ENCODE measurements at regions not wholly inside any gene's neighbourhood (a gene's known extent, or its start where the extent isn't known, plus 50 kb on each side); places are given as distances from the start of the nearest gene placed in this dataset.

GRCh38 chr10:128875030-128875744 is 591.9 kb upstream of the MGMT start:
- TF ChIP-seq CTCF (IDR thresholded peaks at IDR 0.05; ENCODE audit: borderline replicate concordance, insufficient read depth, low read depth, low read length) = no peak

GRCh38 chr10:128875956-128876736 is 590.9 kb upstream of the MGMT start:
- TF ChIP-seq CTCF (IDR thresholded peaks at IDR 0.05; ENCODE audit: borderline replicate concordance, insufficient read depth, low read depth, low read length) = no peak
- no peak overlapping the region for H3K4me3 ChIP-seq (ENCODE audit: low read depth, low read length)

More at GRCh38 chr10:128875030-128875744, 591.9 kb upstream of the MGMT start:
- H3K4me3 ChIP-seq (ENCODE audit: low read depth, low read length) = no peak overlapping the region

GRCh38 chr10:128877141-128877540 is 589.9 kb upstream of the MGMT start:
- TF ChIP-seq CTCF (IDR thresholded peaks at IDR 0.05; ENCODE audit: borderline replicate concordance, insufficient read depth, low read depth, low read length) = no peak
- H3K4me3 ChIP-seq (ENCODE audit: low read depth, low read length) = no peak overlapping the region

GRCh38 chr10:128877936-128878335 is 589.1 kb upstream of the MGMT start:
- H3K4me3 ChIP-seq (ENCODE audit: low read depth, low read length) = no peak overlapping the region
- TF ChIP-seq CTCF (IDR thresholded peaks at IDR 0.05; ENCODE audit: borderline replicate concordance, insufficient read depth, low read depth, low read length) = no peak

GRCh38 chr10:128879030-128879429 is 588.0 kb upstream of the MGMT start:
- no peak overlapping the region for H3K4me3 ChIP-seq (ENCODE audit: low read depth, low read length)
- no peak for TF ChIP-seq CTCF (IDR thresholded peaks at IDR 0.05; ENCODE audit: borderline replicate concordance, insufficient read depth, low read depth, low read length)

- no peak for TF ChIP-seq CTCF (IDR thresholded peaks at IDR 0.05; ENCODE audit: borderline replicate concordance, insufficient read depth, low read depth, low read length)
- H3K4me3 ChIP-seq (ENCODE audit: low read depth, low read length) = no peak overlapping the region
Measured at GRCh38 chr10:128879441-128880140, 587.5 kb upstream of the MGMT start.
